KMS-11 (cell line): ENCODE measurements at regions not wholly inside any gene's neighbourhood (a gene's known extent, or its start where the extent isn't known, plus 50 kb on each side); places are given as distances from the start of the nearest gene placed in this dataset.

Experiments
- H2AFZ ChIP-seq: fragments of 200-600 bp; sonication (generic); 2 replicates; pipeline ENCODE4 v1.6.1; 2016; ENCODE audit warnings: antibody characterized with exemption, mixed run types, low read depth
- H3K27ac ChIP-seq: fragments of 200-600 bp; sonication (generic); 2 replicates; pipeline ENCODE4 v1.6.1; 2016; ENCODE audit warnings: mild to moderate bottlenecking, mixed run types
- H3K27me3 ChIP-seq: fragments of 200-600 bp; sonication (generic); 2 replicates; pipeline ENCODE4 v1.6.1; 2017; ENCODE audit warnings: mild to moderate bottlenecking, low read depth, mixed run types, moderate library complexity; ENCODE audit not compliant: insufficient read depth
- H3K36me3 ChIP-seq: fragments of 200-600 bp; sonication (generic); 2 replicates; pipeline ENCODE4 v1.6.1; 2017; ENCODE audit warnings: mild to moderate bottlenecking, mixed run types; ENCODE audit not compliant: insufficient read depth
- H3K4me1 ChIP-seq: fragments of 200-600 bp; sonication (generic); 2 replicates; pipeline ENCODE4 v1.6.1; 2016; ENCODE audit warnings: mild to moderate bottlenecking, low read depth, mixed run types; ENCODE audit not compliant: poor library complexity, severe bottlenecking
- H3K4me2 ChIP-seq: fragments of 200-600 bp; sonication (generic); 2 replicates; pipeline ENCODE4 v1.7.0; 2016; ENCODE audit warnings: mild to moderate bottlenecking, mixed run types
- H3K4me3 ChIP-seq: fragments of 200-600 bp; sonication (generic); IDR thresholded peaks from 2 replicates; pipeline ENCODE4 v1.6.1; 2017; ENCODE audit warnings: low read depth, low read length, mixed read lengths; ENCODE audit not compliant: insufficient read depth
- H3K79me2 ChIP-seq: fragments of 200-600 bp; sonication (generic); 2 replicates; pipeline ENCODE4 v1.6.1; 2016; ENCODE audit warnings: low read depth, mixed run types; ENCODE audit not compliant: insufficient read depth
- H3K9ac ChIP-seq: fragments of 200-600 bp; sonication (generic); 2 replicates; pipeline ENCODE4 v1.6.1; 2016; ENCODE audit warnings: mild to moderate bottlenecking, mixed run types
- H4K20me1 ChIP-seq: fragments of 200-600 bp; sonication (generic); 2 replicates; pipeline ENCODE4 v1.6.1; 2016; ENCODE audit warnings: mild to moderate bottlenecking, mixed run types; ENCODE audit not compliant: insufficient read depth
- TF ChIP-seq, protein P1 (sequence below): fragments of 200-600 bp; sonication (generic); conservative IDR thresholded peaks from 2 replicates; pipeline ENCODE4 v1.6.1; 2017; ENCODE audit warnings: low read depth, mild to moderate bottlenecking, antibody characterized with exemption, low read length, moderate library complexity, mixed read lengths

- Histone ChIP-seq H3K27me3 (no peaks in the 10 kb centered on the region), H3K36me3 (no peaks in the 10 kb centered on the region), H3K4me3 (no peak overlapping the region), H3K27ac (no peak overlapping the region), H3K9ac (no peak overlapping the region), H3K79me2 (no peaks in the 10 kb centered on the region), H3K4me1 (no peaks in the 10 kb centered on the region), H2AFZ (no peak overlapping the region), H3K4me2 (no peak overlapping the region), H4K20me1 (no peaks in the 10 kb centered on the region)
- TF ChIP-seq, protein P1, sequence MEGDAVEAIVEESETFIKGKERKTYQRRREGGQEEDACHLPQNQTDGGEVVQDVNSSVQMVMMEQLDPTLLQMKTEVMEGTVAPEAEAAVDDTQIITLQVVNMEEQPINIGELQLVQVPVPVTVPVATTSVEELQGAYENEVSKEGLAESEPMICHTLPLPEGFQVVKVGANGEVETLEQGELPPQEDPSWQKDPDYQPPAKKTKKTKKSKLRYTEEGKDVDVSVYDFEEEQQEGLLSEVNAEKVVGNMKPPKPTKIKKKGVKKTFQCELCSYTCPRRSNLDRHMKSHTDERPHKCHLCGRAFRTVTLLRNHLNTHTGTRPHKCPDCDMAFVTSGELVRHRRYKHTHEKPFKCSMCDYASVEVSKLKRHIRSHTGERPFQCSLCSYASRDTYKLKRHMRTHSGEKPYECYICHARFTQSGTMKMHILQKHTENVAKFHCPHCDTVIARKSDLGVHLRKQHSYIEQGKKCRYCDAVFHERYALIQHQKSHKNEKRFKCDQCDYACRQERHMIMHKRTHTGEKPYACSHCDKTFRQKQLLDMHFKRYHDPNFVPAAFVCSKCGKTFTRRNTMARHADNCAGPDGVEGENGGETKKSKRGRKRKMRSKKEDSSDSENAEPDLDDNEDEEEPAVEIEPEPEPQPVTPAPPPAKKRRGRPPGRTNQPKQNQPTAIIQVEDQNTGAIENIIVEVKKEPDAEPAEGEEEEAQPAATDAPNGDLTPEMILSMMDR, result no peak
Measured at GRCh38 chr2:77831471-77831870, 309.3 kb upstream of the LRRTM4 start.

DNA sequence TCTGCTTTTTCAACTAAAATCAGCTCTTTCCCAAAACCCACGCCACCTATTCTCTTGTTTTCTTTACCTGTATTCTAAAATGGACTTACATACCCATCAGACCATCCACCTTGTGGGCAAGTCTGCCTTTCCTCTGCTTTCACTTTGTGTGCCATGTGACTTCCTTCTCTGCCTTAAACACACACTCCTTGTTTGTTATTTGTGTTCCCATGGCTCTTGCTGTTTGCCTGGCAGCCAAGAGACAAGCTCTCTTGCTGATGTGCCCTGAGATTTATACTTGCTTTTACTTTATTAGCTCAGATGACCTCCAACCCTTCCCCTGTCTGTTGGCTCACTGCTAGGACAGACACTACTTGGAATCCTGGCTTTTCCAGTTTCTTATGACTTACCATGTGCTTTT is 309.7 kb upstream of the LRRTM4 start:
- TF ChIP-seq, protein P1, result no peak
- no peak overlapping the region for H3K27ac ChIP-seq

GRCh38 chr2:77834360-77835002 is 312.3 kb upstream of the LRRTM4 start:
- H3K4me3 ChIP-seq, result no peak overlapping the region
- H3K79me2 ChIP-seq, result no peaks in the 10 kb centered on the region
- H3K9ac ChIP-seq, result no peak overlapping the region
- H3K4me2 ChIP-seq, result no peak overlapping the region
- no peak overlapping the region for H3K27ac ChIP-seq
- no peaks in the 10 kb centered on the region for H3K27me3 ChIP-seq
- H2AFZ ChIP-seq, result no peak overlapping the region
- no peaks in the 10 kb centered on the region for H3K4me1 ChIP-seq
- H4K20me1 ChIP-seq, result no peaks in the 10 kb centered on the region
- TF ChIP-seq, protein P1, result no peak
- no peaks in the 10 kb centered on the region for H3K36me3 ChIP-seq

More for the DNA sequence above, 309.7 kb upstream of the LRRTM4 start:
- Histone ChIP-seq H3K79me2 (no peaks in the 10 kb centered on the region), H3K9ac (no peak overlapping the region), H3K36me3 (no peaks in the 10 kb centered on the region), H3K27me3 (no peaks in the 10 kb centered on the region), H3K4me1 (no peaks in the 10 kb centered on the region), H2AFZ (no peak overlapping the region), H3K4me3 (no peak overlapping the region), H4K20me1 (no peaks in the 10 kb centered on the region), H3K4me2 (no peak overlapping the region)

- no peak overlapping the region for H3K9ac ChIP-seq
- no peaks in the 10 kb centered on the region for H3K79me2 ChIP-seq
- TF ChIP-seq, protein P1, result no peak
- H3K27me3 ChIP-seq, result no peaks in the 10 kb centered on the region
- H3K4me1 ChIP-seq, result no peaks in the 10 kb centered on the region
- no peak overlapping the region for H3K4me2 ChIP-seq
- no peak overlapping the region for H2AFZ ChIP-seq
- no peak overlapping the region for H3K4me3 ChIP-seq
- H4K20me1 ChIP-seq, result no peaks in the 10 kb centered on the region
- no peak overlapping the region for H3K27ac ChIP-seq
- H3K36me3 ChIP-seq, result no peaks in the 10 kb centered on the region
Measured at GRCh38 chr2:77838441-77838840, 316.3 kb upstream of the LRRTM4 start.
